Peyer's patch (tissue), 4 donors: ENCODE measurements at regions not wholly inside any gene's neighbourhood (a gene's known extent, or its start where the extent isn't known, plus 50 kb on each side); places are given as distances from the start of the nearest gene placed in this dataset.

ENCODE experiments used
- POLR2A ChIP-seq, 2 donors: fragments of 450-650 bp; IDR thresholded peaks; one replicate each; pipeline ENCODE4 v1.5.1; 2017; ENCODE audit warnings: antibody characterized with exemption in 2 of 2, mild to moderate bottlenecking in 2 of 2, moderate library complexity in 2 of 2
- TF ChIP-seq, protein P1 (sequence below), 6 experiments: fragments of 450-650 bp in 4 of 6; fragments of 200-600 bp in 2 of 6; sonication (generic) in 1 of 6; IDR thresholded peaks; one replicate each; pipeline ENCODE4 v1.5.1; 2017 to 2019; ENCODE audit warnings: antibody characterized with exemption in 6 of 6, mild to moderate bottlenecking in 3 of 6, moderate library complexity in 1 of 6

DNA sequence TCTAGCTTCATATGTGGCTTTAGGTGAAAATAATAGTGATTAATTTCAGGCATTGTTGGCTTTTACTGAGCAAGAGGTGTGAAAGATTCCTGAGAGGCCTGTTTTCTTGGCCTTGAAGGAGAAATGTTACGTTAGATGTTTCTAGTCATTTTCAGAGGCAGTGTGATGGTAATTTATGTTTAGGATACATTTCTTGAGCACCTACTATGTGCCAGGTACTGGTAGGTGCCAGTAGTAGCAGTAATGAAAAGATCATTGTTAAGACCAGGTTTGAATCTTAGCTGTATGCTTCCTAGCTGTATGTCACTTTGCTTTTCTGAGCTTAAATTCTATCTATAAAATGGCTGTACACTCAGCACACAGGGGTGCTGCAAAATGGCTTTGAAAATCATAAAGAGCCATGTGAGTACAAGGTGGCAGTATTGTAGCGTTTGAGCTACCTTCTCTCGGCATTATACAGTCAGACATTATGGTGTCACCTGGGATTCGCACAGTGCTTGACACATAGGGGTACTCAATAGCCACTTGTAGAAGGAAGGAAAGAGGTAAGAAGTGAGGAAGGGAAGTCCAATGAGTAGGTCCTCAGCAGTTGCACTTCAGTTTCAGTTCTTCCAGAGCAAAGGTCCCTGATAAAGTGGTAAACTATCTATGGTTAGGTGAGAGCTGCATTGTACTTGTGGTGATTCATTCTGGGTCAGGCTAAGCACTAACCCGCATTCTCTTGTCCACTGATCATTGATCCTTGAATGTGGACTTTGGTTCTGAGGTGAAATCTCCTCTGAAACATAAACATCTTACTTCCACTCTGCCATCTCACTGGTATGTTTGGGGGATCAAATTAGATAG lies 166.5 kb upstream of the NR3C1 start:
- TF ChIP-seq POLR2A (IDR thresholded peaks at IDR 0.05), result no peak
- TF ChIP-seq, protein P1, sequence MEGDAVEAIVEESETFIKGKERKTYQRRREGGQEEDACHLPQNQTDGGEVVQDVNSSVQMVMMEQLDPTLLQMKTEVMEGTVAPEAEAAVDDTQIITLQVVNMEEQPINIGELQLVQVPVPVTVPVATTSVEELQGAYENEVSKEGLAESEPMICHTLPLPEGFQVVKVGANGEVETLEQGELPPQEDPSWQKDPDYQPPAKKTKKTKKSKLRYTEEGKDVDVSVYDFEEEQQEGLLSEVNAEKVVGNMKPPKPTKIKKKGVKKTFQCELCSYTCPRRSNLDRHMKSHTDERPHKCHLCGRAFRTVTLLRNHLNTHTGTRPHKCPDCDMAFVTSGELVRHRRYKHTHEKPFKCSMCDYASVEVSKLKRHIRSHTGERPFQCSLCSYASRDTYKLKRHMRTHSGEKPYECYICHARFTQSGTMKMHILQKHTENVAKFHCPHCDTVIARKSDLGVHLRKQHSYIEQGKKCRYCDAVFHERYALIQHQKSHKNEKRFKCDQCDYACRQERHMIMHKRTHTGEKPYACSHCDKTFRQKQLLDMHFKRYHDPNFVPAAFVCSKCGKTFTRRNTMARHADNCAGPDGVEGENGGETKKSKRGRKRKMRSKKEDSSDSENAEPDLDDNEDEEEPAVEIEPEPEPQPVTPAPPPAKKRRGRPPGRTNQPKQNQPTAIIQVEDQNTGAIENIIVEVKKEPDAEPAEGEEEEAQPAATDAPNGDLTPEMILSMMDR (IDR thresholded peaks at IDR 0.05), result no peak
